ENCODE measurements at regions not wholly inside any gene's neighbourhood (a gene's known extent, or its start where the extent isn't known, plus 50 kb on each side); places are given as distances from the start of the nearest gene placed in this dataset.

DNA sequence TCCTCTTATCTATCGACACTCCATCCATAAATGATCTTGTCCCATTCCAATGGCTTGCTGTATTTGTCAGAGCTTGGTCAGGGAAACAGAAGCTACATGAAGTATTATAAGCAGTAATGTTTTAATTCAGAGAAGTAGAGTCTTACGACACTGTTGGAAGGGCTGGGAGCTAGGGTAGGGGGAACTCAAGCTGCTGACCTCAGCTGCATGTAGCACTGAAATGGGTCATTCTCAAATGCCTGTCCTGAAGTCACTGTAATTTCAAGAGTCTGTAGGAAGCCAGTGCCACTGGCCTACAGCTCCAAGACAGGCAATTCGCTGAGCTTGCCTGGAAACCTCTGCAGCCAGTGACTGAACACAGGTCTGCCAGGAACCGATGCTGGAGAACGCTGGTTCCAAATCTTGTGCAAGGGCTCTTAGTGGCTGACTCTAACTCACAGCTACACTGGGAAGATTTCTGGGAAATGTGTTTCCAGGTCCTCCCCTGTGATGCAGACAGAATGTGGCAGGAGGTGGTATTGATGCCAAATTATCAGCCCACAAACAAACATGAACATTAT is 532.4 kb downstream of the CCDC171 start:
- Mint-ChIP-seq H3K27me3 (ENCODE audit: low read depth) (peaks cover 2% of the 10 kb centered on the region), H3K4me1 (ENCODE audit: low read depth) (no peaks in the 10 kb centered on the region), H3K36me3 (ENCODE audit: low read depth) (no peaks in the 10 kb centered on the region), H3K9me3 (peaks cover 4% of the 10 kb centered on the region), H3K27ac (no peak overlapping the region), H3K4me3 (no peak overlapping the region)
- CTCF ChIA-PET, result no interaction called here
- intact Hi-C loops (cut with micrococcal nuclease), result no loop called here
- DNase-seq, result no peak

- H3K27ac Mint-ChIP-seq, result no peak overlapping the region
- H3K9me3 Mint-ChIP-seq, result peaks cover 7% of the 10 kb centered on the region
- H3K27me3 Mint-ChIP-seq (ENCODE audit: low read depth), result peaks cover 2% of the 10 kb centered on the region
- CTCF ChIA-PET, result no interaction called here
- no peak overlapping the region for H3K4me3 Mint-ChIP-seq
- DNase-seq, result no peak
- H3K4me1 Mint-ChIP-seq (ENCODE audit: low read depth), result no peaks in the 10 kb centered on the region
- intact Hi-C loops (cut with micrococcal nuclease), result no loop called here
- no peaks in the 10 kb centered on the region for H3K36me3 Mint-ChIP-seq (ENCODE audit: low read depth)
Measured at GRCh38 chr9:16090907-16091629, 538.2 kb downstream of the CCDC171 start.

- H3K36me3 Mint-ChIP-seq (ENCODE audit: low read depth), result no peaks in the 10 kb centered on the region
- no peak overlapping the region for H3K4me3 Mint-ChIP-seq
- intact Hi-C loops (cut with micrococcal nuclease), result no loop called here
- H3K27me3 Mint-ChIP-seq (ENCODE audit: low read depth), result peaks cover 2% of the 10 kb centered on the region
- H3K9me3 Mint-ChIP-seq, result peaks cover 3% of the 10 kb centered on the region
- no peak overlapping the region for H3K27ac Mint-ChIP-seq
- CTCF ChIA-PET, result no interaction called here
- H3K4me1 Mint-ChIP-seq (ENCODE audit: low read depth), result no peaks in the 10 kb centered on the region
- no peak for DNase-seq
Measured at GRCh38 chr9:16092142-16093091, 539.6 kb downstream of the CCDC171 start.

GRCh38 chr9:16098306-16098705 is 545.5 kb downstream of the CCDC171 start:
- Mint-ChIP-seq H3K36me3 (ENCODE audit: low read depth) (no peaks in the 10 kb centered on the region), H3K4me1 (ENCODE audit: low read depth) (no peaks in the 10 kb centered on the region), H3K4me3 (no peak overlapping the region), H3K27me3 (ENCODE audit: low read depth) (peaks cover 2% of the 10 kb centered on the region), H3K27ac (no peak overlapping the region), H3K9me3 (peaks cover 3% of the 10 kb centered on the region)
- intact Hi-C loops (cut with micrococcal nuclease), result no loop called here
- no peak for DNase-seq
- CTCF ChIA-PET, result no interaction called here

GRCh38 chr9:16099732-16100536 is 547.1 kb downstream of the CCDC171 start:
- Mint-ChIP-seq H3K4me1 (ENCODE audit: low read depth) (no peaks in the 10 kb centered on the region), H3K27me3 (ENCODE audit: low read depth) (peaks cover 2% of the 10 kb centered on the region), H3K27ac (no peak overlapping the region), H3K9me3 (peaks cover 3% of the 10 kb centered on the region), H3K36me3 (ENCODE audit: low read depth) (no peaks in the 10 kb centered on the region), H3K4me3 (no peak overlapping the region)
- intact Hi-C loops (cut with micrococcal nuclease), result no loop called here
- CTCF ChIA-PET, result no interaction called here
- no peak for DNase-seq

- Mint-ChIP-seq H3K4me1 (ENCODE audit: low read depth) (no peaks in the 10 kb centered on the region), H3K27me3 (ENCODE audit: low read depth) (peaks cover 2% of the 10 kb centered on the region), H3K4me3 (no peak overlapping the region), H3K9me3 (no peaks in the 10 kb centered on the region), H3K36me3 (ENCODE audit: low read depth) (no peaks in the 10 kb centered on the region), H3K27ac (no peak overlapping the region)
- CTCF ChIA-PET, result no interaction called here
- intact Hi-C loops (cut with micrococcal nuclease), result no loop called here
- DNase-seq, result no peak
Measured at GRCh38 chr9:16100537-16101091, 547.8 kb downstream of the CCDC171 start.

DNA sequence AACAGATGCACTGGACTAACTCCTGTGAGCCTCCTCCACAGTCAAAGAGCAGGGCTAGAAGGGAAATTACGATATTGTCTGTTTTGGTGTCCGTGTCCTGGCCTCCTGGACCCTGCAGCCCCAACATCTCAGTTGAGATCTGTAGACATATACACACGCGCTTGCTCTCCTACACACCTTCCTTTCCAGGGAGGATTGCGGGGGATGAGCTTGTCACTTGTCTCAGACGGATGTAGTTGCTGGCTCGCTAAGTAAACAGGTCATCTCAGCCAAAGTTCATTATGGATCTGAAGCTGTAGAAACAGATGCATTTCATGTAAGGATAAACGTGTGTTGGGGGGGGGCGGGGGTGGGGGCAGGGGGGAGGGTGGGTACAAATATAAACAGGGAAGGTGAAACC is 549.3 kb downstream of the CCDC171 start:
- no peaks in the 10 kb centered on the region for H3K36me3 Mint-ChIP-seq (ENCODE audit: low read depth)
- H3K4me1 Mint-ChIP-seq (ENCODE audit: low read depth), result no peaks in the 10 kb centered on the region
- H3K4me3 Mint-ChIP-seq, result no peak overlapping the region
- H3K9me3 Mint-ChIP-seq, result no peaks in the 10 kb centered on the region
- H3K27me3 Mint-ChIP-seq (ENCODE audit: low read depth), result peaks cover 2% of the 10 kb centered on the region
- DNase-seq, result no peak
- intact Hi-C loops (cut with micrococcal nuclease), result no loop called here
- H3K27ac Mint-ChIP-seq, result no peak overlapping the region
- CTCF ChIA-PET, result no interaction called here

- intact Hi-C loops (cut with micrococcal nuclease), result no loop called here
- Mint-ChIP-seq H3K9me3 (no peaks in the 10 kb centered on the region), H3K27me3 (ENCODE audit: low read depth) (peaks cover 2% of the 10 kb centered on the region)
Measured at GRCh38 chr9:16103620-16104397, 551.0 kb downstream of the CCDC171 start.

DNA sequence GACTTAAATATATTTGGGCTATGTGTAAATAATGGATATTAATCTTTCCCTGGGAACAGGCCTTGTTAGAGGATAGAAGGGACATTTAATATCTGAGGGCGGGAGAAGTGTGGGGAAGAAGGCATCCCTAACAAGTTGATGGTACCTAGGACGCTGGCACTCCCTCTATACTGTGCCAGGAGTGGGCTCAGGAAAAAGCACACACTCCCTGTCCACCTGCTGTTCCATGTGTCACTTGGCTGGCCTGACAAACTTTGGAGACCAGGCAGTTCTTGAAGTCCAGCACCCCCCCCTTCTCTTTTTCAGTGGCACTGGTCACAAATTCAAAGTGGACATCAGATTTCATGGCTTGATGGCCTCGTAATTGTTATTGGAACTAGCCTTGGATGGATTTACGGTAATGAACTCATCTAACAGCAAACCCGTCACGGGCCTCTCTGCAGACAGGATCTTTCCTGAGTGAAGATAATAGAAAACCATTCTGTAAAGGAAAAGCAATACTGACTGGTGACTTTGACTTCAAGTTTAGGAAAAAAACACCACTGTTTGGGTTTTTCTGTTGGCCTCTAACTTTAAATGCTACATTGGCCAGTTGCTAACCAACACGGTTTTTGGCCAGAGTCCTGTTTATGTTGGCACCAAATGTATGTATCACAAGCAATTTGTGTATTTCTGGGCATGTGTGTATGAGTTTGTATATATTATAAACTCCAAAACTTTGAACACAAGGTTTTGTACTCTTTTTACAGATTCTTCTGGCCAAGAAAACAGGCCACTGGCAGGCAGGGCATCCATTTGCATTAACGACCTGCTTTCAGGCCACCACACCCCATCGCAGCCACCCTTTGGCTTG is 552.6 kb downstream of the CCDC171 start:
- no peaks in the 10 kb centered on the region for H3K9me3 Mint-ChIP-seq
- H3K4me1 Mint-ChIP-seq (ENCODE audit: low read depth), result no peaks in the 10 kb centered on the region

More at GRCh38 chr9:16103620-16104397, 551.0 kb downstream of the CCDC171 start:
- DNase-seq, result no peak
- no peak overlapping the region for H3K4me3 Mint-ChIP-seq
- H3K36me3 Mint-ChIP-seq (ENCODE audit: low read depth), result no peaks in the 10 kb centered on the region
- CTCF ChIA-PET, result no interaction called here
- no peak overlapping the region for H3K27ac Mint-ChIP-seq
- H3K4me1 Mint-ChIP-seq (ENCODE audit: low read depth), result no peaks in the 10 kb centered on the region

GRCh38 chr9:16106021-16106571 is 553.3 kb downstream of the CCDC171 start:
- Mint-ChIP-seq H3K9me3 (no peaks in the 10 kb centered on the region), H3K27ac (no peak overlapping the region), H3K27me3 (ENCODE audit: low read depth) (no peaks in the 10 kb centered on the region), H3K4me3 (no peak overlapping the region), H3K4me1 (ENCODE audit: low read depth) (no peaks in the 10 kb centered on the region), H3K36me3 (ENCODE audit: low read depth) (no peaks in the 10 kb centered on the region)
- DNase-seq, result no peak
- CTCF ChIA-PET, result no interaction called here
- intact Hi-C loops (cut with micrococcal nuclease), result no loop called here

More for the DNA sequence above, 552.6 kb downstream of the CCDC171 start:
- no peak for DNase-seq
- H3K4me3 Mint-ChIP-seq, result no peak overlapping the region
- intact Hi-C loops (cut with micrococcal nuclease), result no loop called here
- no peaks in the 10 kb centered on the region for H3K36me3 Mint-ChIP-seq (ENCODE audit: low read depth)
- no peaks in the 10 kb centered on the region for H3K27me3 Mint-ChIP-seq (ENCODE audit: low read depth)
- H3K27ac Mint-ChIP-seq, result no peak overlapping the region
- CTCF ChIA-PET, result no interaction called here

DNA sequence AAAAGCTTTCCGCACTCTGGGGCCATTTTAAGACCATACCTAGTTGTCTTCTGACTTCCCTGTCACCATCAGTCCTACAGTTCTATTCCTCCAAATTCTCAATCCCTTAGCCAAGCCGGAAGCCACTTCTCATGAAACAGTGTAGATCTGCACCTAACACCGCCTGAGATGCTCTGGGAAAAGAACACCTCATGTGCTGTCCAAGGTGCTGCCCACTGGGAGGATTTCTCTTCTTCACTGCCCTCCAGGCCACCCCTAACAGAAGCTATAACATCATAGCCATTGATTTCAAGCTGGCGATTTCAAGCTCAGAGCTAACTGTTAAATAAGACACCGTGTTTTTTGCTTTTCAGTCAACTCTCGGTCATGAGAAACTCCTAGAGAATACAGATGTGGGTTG is 559.3 kb downstream of the CCDC171 start:
- intact Hi-C loops (cut with micrococcal nuclease), result no loop called here
- Mint-ChIP-seq H3K9me3 (no peaks in the 10 kb centered on the region), H3K27ac (no peak overlapping the region), H3K36me3 (ENCODE audit: low read depth) (no peaks in the 10 kb centered on the region), H3K4me3 (no peak overlapping the region), H3K27me3 (ENCODE audit: low read depth) (no peaks in the 10 kb centered on the region), H3K4me1 (ENCODE audit: low read depth) (no peaks in the 10 kb centered on the region)
- DNase-seq, result no peak
- CTCF ChIA-PET, result no interaction called here
